MM.1S (cell line): ENCODE measurements at regions not wholly inside any gene's neighbourhood (a gene's known extent, or its start where the extent isn't known, plus 50 kb on each side); places are given as distances from the start of the nearest gene placed in this dataset.

Experiments used
- CTCF ChIP-seq: fragments of 300-600 bp; sonication (generic); IDR thresholded peaks from 2 replicates; pipeline ENCODE4 v1.5.1; 2016; ENCODE audit warnings: antibody characterized with exemption, low read length, mixed read lengths
- EZH2 ChIP-seq: fragments of 300-600 bp; sonication (generic); optimal IDR thresholded peaks from 2 replicates; pipeline ENCODE3; 2017; ENCODE audit warnings: low read depth, mild to moderate bottlenecking, antibody characterized with exemption, low read length, mixed read lengths
- EZH2phosphoT487 ChIP-seq: fragments of 300-600 bp; sonication (generic); IDR thresholded peaks from 2 replicates; pipeline ENCODE4 v1.6.1; 2018; ENCODE audit warnings: antibody characterized with exemption, low read length

- TF ChIP-seq CTCF (no peak), EZH2phosphoT487 (no peak), EZH2 (no peak)
These were observed 384.7 kb downstream of the FIGN start for GRCh38 chr2:163351143-163351542.
